Right lobe of liver (tissue), 4 donors: ENCODE measurements at regions not wholly inside any gene's neighbourhood (a gene's known extent, or its start where the extent isn't known, plus 50 kb on each side); places are given as distances from the start of the nearest gene placed in this dataset.

Source experiments
- CTCF ChIP-seq, 4 donors: fragments of 200-600 bp in 3 of 4; fragments of 450-650 bp in 1 of 4; IDR thresholded peaks; one replicate each; pipeline versions ENCODE4 v1.5.1 to v1.8.0; 2016 to 2022; ENCODE audit warnings: antibody characterized with exemption in 4 of 4, mild to moderate bottlenecking in 2 of 4
- POLR2A ChIP-seq: fragments of 450-650 bp; IDR thresholded peaks from one replicate; pipeline ENCODE4 v1.6.1; 2017; ENCODE audit warnings: antibody characterized with exemption, mild to moderate bottlenecking
- donor health status: DM: no; HTN: no; CAD: no.
- donor health status: DM: no; HTN: no; CAD: no.
- donor health status: DM: no; HTN: yes; CAD: no.

- TF ChIP-seq POLR2A: no peak
- TF ChIP-seq CTCF (IDR thresholded peaks at IDR 0.05): no peak
Observed at GRCh38 chr21:19833082-19833481, 1165.1 kb upstream of the NCAM2 start.
